ENCODE measurements at regions not wholly inside any gene's neighbourhood (a gene's known extent, or its start where the extent isn't known, plus 50 kb on each side); places are given as distances from the start of the nearest gene placed in this dataset.

DNA sequence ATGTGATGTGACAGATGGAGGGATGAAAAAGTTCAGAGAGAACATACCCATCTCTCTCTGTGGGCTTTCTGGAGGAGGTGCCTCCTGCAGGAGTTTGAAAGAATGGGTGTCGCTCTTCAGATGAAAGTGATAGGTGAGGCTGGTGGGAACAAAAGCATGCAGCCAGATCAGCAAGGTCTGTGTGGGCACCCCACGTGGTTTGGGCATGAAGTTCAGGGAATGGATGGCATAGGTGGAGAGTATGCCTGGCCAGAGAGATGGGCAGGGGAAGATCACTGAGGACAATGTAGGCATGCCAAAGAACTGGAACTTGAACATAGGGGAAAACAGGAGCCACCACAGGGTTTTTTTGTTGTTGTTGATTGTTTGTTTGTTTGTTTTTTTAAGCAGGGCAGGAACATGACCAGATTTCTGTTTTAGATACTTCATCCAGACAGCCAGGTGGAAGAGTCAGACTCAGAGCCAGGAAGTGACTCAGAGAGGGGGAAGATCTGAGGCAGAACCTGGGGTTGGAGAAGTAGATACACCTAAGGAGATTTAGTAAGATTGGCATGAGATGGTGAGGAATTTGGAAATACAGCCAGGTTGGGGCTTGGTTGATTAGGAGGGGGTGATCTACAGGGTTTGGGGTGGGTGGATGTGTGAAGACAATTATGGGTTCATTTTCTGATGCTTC, 64.8 kb upstream of the CLSTN2 start:
- Histone ChIP-seq H3K9ac (ENCODE audit: low read length) (no peak overlapping the region), H4K5ac (ENCODE audit: low read length) (no peak overlapping the region), H3K4me1 (ENCODE audit: control insufficient read depth, low read depth, low read length) (no peaks in the 10 kb centered on the region), H3K79me1 (ENCODE audit: low read length) (no peaks in the 10 kb centered on the region), H2AK5ac (ENCODE audit: low read length) (no peak overlapping the region), H3K27ac (ENCODE audit: low read depth, low read length) (no peak overlapping the region), H3K79me2 (ENCODE audit: control insufficient read depth, insufficient read depth, low read length) (no peaks in the 10 kb centered on the region), H3K27me3 (ENCODE audit: insufficient read depth, low read length, poor library complexity) (no peaks in the 10 kb centered on the region), H2BK5ac (ENCODE audit: low read length) (no peak overlapping the region), H3K36me3 (ENCODE audit: control insufficient read depth, insufficient read depth, low read length) (no peaks in the 10 kb centered on the region), H3K23ac (ENCODE audit: low read length) (no peak overlapping the region), H2BK120ac (ENCODE audit: low read depth, low read length) (no peak overlapping the region), H3K18ac (ENCODE audit: low read length) (no peak overlapping the region), H4K8ac (ENCODE audit: low read depth, low read length) (no peak overlapping the region), H3K4me2 (ENCODE audit: low read length) (no peak overlapping the region), H3K56ac (ENCODE audit: low read length) (no peak overlapping the region), H3K4me3 (ENCODE audit: low read length) (no peak overlapping the region), H2BK15ac (replicated peaks; ENCODE audit: low read depth) (no peak overlapping the region), H3K4ac (ENCODE audit: low read depth, low read length) (no peak overlapping the region)
- DNase-seq = no peak
- no CpG with 5 or more reads among the region's 2 CpGs for WGBS (ENCODE audit: extremely low coverage, insufficient coverage, low lambda C conversion rate)

GRCh38 chr3:139868773-139869172, 66.2 kb upstream of the CLSTN2 start:
- no peak overlapping the region for H3K27ac ChIP-seq (ENCODE audit: low read depth, low read length)
- H3K79me1 ChIP-seq (ENCODE audit: low read length) = no peaks in the 10 kb centered on the region
- H3K56ac ChIP-seq (ENCODE audit: low read length) = no peak overlapping the region
- DNase-seq = no peak
- H3K36me3 ChIP-seq (ENCODE audit: control insufficient read depth, insufficient read depth, low read length) = no peaks in the 10 kb centered on the region
- no peak overlapping the region for H2BK120ac ChIP-seq (ENCODE audit: low read depth, low read length)
- H2BK5ac ChIP-seq (ENCODE audit: low read length) = no peak overlapping the region
- no peak overlapping the region for H4K8ac ChIP-seq (ENCODE audit: low read depth, low read length)
- no peak overlapping the region for H3K4me3 ChIP-seq (ENCODE audit: low read length)
- no peak overlapping the region for H3K9ac ChIP-seq (ENCODE audit: low read length)
- WGBS (ENCODE audit: extremely low coverage, insufficient coverage, low lambda C conversion rate) = no CpG with 5 or more reads among the region's 2 CpGs
- no peak overlapping the region for H3K4me2 ChIP-seq (ENCODE audit: low read length)
- no peak overlapping the region for H3K4ac ChIP-seq (ENCODE audit: low read depth, low read length)
- no peaks in the 10 kb centered on the region for H3K79me2 ChIP-seq (ENCODE audit: control insufficient read depth, insufficient read depth, low read length)
- no peak overlapping the region for H3K18ac ChIP-seq (ENCODE audit: low read length)
- no peak overlapping the region for H4K5ac ChIP-seq (ENCODE audit: low read length)
- H2BK15ac ChIP-seq (replicated peaks; ENCODE audit: low read depth) = no peak overlapping the region
- H3K27me3 ChIP-seq (ENCODE audit: insufficient read depth, low read length, poor library complexity) = no peaks in the 10 kb centered on the region
- H3K4me1 ChIP-seq (ENCODE audit: control insufficient read depth, low read depth, low read length) = no peaks in the 10 kb centered on the region
- no peak overlapping the region for H3K23ac ChIP-seq (ENCODE audit: low read length)
- H2AK5ac ChIP-seq (ENCODE audit: low read length) = no peak overlapping the region

DNA sequence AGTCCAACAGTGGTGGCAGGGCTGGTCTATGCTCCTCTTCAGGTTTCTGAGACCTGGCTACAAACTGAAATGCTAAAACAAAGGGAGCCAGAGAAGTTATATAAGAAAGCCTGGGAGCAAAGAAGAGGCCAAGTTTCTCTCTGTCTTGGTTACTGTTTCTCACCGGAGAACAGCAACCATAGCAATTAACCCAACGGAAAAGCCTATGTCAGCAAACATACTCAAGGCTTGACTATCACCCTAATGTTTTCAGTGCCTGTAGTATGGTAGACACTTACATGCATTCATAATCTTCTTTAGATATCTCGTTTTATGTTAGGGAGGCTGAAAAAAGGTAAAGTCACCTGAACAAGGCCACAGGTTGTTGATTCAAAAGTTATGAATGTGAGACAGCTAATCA, 86.3 kb upstream of the CLSTN2 start:
- H3K56ac ChIP-seq (ENCODE audit: low read length) = no peak overlapping the region
- no peak overlapping the region for H2BK120ac ChIP-seq (ENCODE audit: low read depth, low read length)
- whole genome bisulfite sequencing (ENCODE audit: extremely low coverage, insufficient coverage, low lambda C conversion rate) = no CpG with 5 or more reads among the region's 3 CpGs
- H2AK5ac ChIP-seq (ENCODE audit: low read length) = no peak overlapping the region
- H3K23ac ChIP-seq (ENCODE audit: low read length) = no peak overlapping the region
- H3K79me2 ChIP-seq (ENCODE audit: control insufficient read depth, insufficient read depth, low read length) = no peaks in the 10 kb centered on the region
- no peak overlapping the region for H3K18ac ChIP-seq (ENCODE audit: low read length)
- H2BK5ac ChIP-seq (ENCODE audit: low read length) = no peak overlapping the region
- H3K36me3 ChIP-seq (ENCODE audit: control insufficient read depth, insufficient read depth, low read length) = no peaks in the 10 kb centered on the region
- H4K5ac ChIP-seq (ENCODE audit: low read length) = no peak overlapping the region
- no peak for DNase-seq
- no peaks in the 10 kb centered on the region for H3K79me1 ChIP-seq (ENCODE audit: low read length)
- H3K4ac ChIP-seq (ENCODE audit: low read depth, low read length) = no peak overlapping the region
- H3K27me3 ChIP-seq (ENCODE audit: insufficient read depth, low read length, poor library complexity) = no peaks in the 10 kb centered on the region
- no peak overlapping the region for H3K27ac ChIP-seq (ENCODE audit: low read depth, low read length)
- H3K4me2 ChIP-seq (ENCODE audit: low read length) = no peak overlapping the region
- no peak overlapping the region for H3K4me3 ChIP-seq (ENCODE audit: low read length)
- no peak overlapping the region for H3K9ac ChIP-seq (ENCODE audit: low read length)
- no peak overlapping the region for H2BK15ac ChIP-seq (replicated peaks; ENCODE audit: low read depth)
- H4K8ac ChIP-seq (ENCODE audit: low read depth, low read length) = no peak overlapping the region
- peaks cover 1% of the 10 kb centered on the region for H3K4me1 ChIP-seq (ENCODE audit: control insufficient read depth, low read depth, low read length)

DNA sequence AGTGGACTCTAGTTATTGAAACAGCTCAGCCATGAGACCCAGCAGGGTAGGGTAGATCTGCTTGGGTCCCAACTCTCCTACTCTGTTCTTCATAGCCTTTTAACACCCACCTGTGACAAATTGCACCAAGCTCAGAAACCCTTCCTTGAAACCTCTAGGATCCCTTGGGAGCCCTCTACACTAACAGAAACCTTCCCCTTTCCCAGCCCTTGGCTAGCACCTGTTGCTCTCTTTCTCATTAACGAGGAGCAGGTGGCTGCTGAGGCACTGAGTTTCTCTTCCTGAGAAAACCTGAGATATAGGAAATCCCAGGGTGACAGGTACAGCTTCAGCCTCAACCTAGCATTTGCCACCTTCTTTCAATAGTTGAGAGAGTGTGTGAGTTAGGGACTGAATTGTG, 88.3 kb upstream of the CLSTN2 start:
- Histone ChIP-seq H2BK15ac (replicated peaks; ENCODE audit: low read depth) (no peak overlapping the region), H3K4ac (ENCODE audit: low read depth, low read length) (no peak overlapping the region), H3K4me1 (ENCODE audit: control insufficient read depth, low read depth, low read length) (peaks cover 1% of the 10 kb centered on the region), H2BK120ac (ENCODE audit: low read depth, low read length) (no peak overlapping the region), H3K56ac (ENCODE audit: low read length) (no peak overlapping the region), H2BK5ac (ENCODE audit: low read length) (no peak overlapping the region), H3K36me3 (ENCODE audit: control insufficient read depth, insufficient read depth, low read length) (no peaks in the 10 kb centered on the region), H3K79me2 (ENCODE audit: control insufficient read depth, insufficient read depth, low read length) (no peaks in the 10 kb centered on the region), H2AK5ac (ENCODE audit: low read length) (no peak overlapping the region), H3K4me2 (ENCODE audit: low read length) (no peak overlapping the region), H4K8ac (ENCODE audit: low read depth, low read length) (no peak overlapping the region), H3K27me3 (ENCODE audit: insufficient read depth, low read length, poor library complexity) (no peaks in the 10 kb centered on the region), H3K27ac (ENCODE audit: low read depth, low read length) (no peak overlapping the region), H4K5ac (ENCODE audit: low read length) (no peak overlapping the region), H3K23ac (ENCODE audit: low read length) (no peak overlapping the region), H3K18ac (ENCODE audit: low read length) (no peak overlapping the region), H3K4me3 (ENCODE audit: low read length) (no peak overlapping the region), H3K79me1 (ENCODE audit: low read length) (no peaks in the 10 kb centered on the region), H3K9ac (ENCODE audit: low read length) (no peak overlapping the region)
- no peak for DNase-seq
- WGBS (ENCODE audit: extremely low coverage, insufficient coverage, low lambda C conversion rate) = no CpG with 5 or more reads among the region's 1 CpG

GRCh38 chr3:139839659-139840058, 95.3 kb upstream of the CLSTN2 start:
- no peak overlapping the region for H3K27ac ChIP-seq (ENCODE audit: low read depth, low read length)
- H2BK5ac ChIP-seq (ENCODE audit: low read length) = no peak overlapping the region
- no peak overlapping the region for H3K4me2 ChIP-seq (ENCODE audit: low read length)
- no peak overlapping the region for H4K5ac ChIP-seq (ENCODE audit: low read length)
- no peak overlapping the region for H3K4ac ChIP-seq (ENCODE audit: low read depth, low read length)
- H3K56ac ChIP-seq (ENCODE audit: low read length) = no peak overlapping the region
- no peaks in the 10 kb centered on the region for H3K27me3 ChIP-seq (ENCODE audit: insufficient read depth, low read length, poor library complexity)
- H2BK15ac ChIP-seq (replicated peaks; ENCODE audit: low read depth) = no peak overlapping the region
- H2AK5ac ChIP-seq (ENCODE audit: low read length) = no peak overlapping the region
- H2BK120ac ChIP-seq (ENCODE audit: low read depth, low read length) = no peak overlapping the region
- no peaks in the 10 kb centered on the region for H3K79me1 ChIP-seq (ENCODE audit: low read length)
- no peak for DNase-seq
- no peak overlapping the region for H4K8ac ChIP-seq (ENCODE audit: low read depth, low read length)
- H3K79me2 ChIP-seq (ENCODE audit: control insufficient read depth, insufficient read depth, low read length) = no peaks in the 10 kb centered on the region
- WGBS (ENCODE audit: extremely low coverage, insufficient coverage, low lambda C conversion rate) = no CpG with 5 or more reads among the region's 3 CpGs
- no peaks in the 10 kb centered on the region for H3K4me1 ChIP-seq (ENCODE audit: control insufficient read depth, low read depth, low read length)
- H3K4me3 ChIP-seq (ENCODE audit: low read length) = no peak overlapping the region
- no peak overlapping the region for H3K9ac ChIP-seq (ENCODE audit: low read length)
- no peak overlapping the region for H3K23ac ChIP-seq (ENCODE audit: low read length)
- no peak overlapping the region for H3K18ac ChIP-seq (ENCODE audit: low read length)
- H3K36me3 ChIP-seq (ENCODE audit: control insufficient read depth, insufficient read depth, low read length) = no peaks in the 10 kb centered on the region

DNA sequence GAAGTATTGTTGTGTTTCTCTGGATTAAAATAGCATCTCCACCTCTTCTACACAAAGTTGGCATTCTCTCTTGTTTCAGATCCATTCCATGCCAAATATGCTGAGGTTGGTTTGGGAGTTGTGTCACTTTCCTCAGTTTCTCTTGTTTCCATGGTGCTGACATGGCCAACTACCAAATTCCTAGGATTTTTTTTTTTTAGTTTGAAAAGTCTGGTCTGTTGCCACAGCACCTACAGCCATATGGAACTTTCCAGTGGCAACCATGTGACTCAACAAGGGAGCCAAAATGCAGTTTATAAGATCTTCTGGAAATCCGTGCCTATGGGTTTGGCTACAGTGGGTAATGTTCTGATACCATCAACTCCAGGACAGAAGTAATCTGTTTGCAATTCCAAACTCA, 96.0 kb upstream of the CLSTN2 start:
- H3K4ac ChIP-seq (ENCODE audit: low read depth, low read length) = no peak overlapping the region
- H2BK120ac ChIP-seq (ENCODE audit: low read depth, low read length) = no peak overlapping the region
- H3K4me1 ChIP-seq (ENCODE audit: control insufficient read depth, low read depth, low read length) = no peaks in the 10 kb centered on the region
- no CpG with 5 or more reads among the region's 1 CpG for WGBS (ENCODE audit: extremely low coverage, insufficient coverage, low lambda C conversion rate)
- H3K36me3 ChIP-seq (ENCODE audit: control insufficient read depth, insufficient read depth, low read length) = no peaks in the 10 kb centered on the region
- no peak overlapping the region for H3K4me2 ChIP-seq (ENCODE audit: low read length)
- H3K56ac ChIP-seq (ENCODE audit: low read length) = no peak overlapping the region
- H2AK5ac ChIP-seq (ENCODE audit: low read length) = no peak overlapping the region
- H4K5ac ChIP-seq (ENCODE audit: low read length) = no peak overlapping the region
- no peak overlapping the region for H3K18ac ChIP-seq (ENCODE audit: low read length)
- no peak overlapping the region for H3K23ac ChIP-seq (ENCODE audit: low read length)
- no peaks in the 10 kb centered on the region for H3K79me1 ChIP-seq (ENCODE audit: low read length)
- H3K27me3 ChIP-seq (ENCODE audit: insufficient read depth, low read length, poor library complexity) = no peaks in the 10 kb centered on the region
- no peak for DNase-seq
- H3K9ac ChIP-seq (ENCODE audit: low read length) = no peak overlapping the region
- no peaks in the 10 kb centered on the region for H3K79me2 ChIP-seq (ENCODE audit: control insufficient read depth, insufficient read depth, low read length)
- no peak overlapping the region for H3K4me3 ChIP-seq (ENCODE audit: low read length)
- no peak overlapping the region for H2BK15ac ChIP-seq (replicated peaks; ENCODE audit: low read depth)
- H4K8ac ChIP-seq (ENCODE audit: low read depth, low read length) = no peak overlapping the region
- H2BK5ac ChIP-seq (ENCODE audit: low read length) = no peak overlapping the region
- no peak overlapping the region for H3K27ac ChIP-seq (ENCODE audit: low read depth, low read length)

Data from mesendoderm (in vitro differentiated cells).